ENCODE measurements at regions not wholly inside any gene's neighbourhood (a gene's known extent, or its start where the extent isn't known, plus 50 kb on each side); places are given as distances from the start of the nearest gene placed in this dataset.

GRCh38 chr6:105807905-105808304, 278.2 kb upstream of the PRDM1 start:
- DNase-seq = no peak

GRCh38 chr6:105806486-105806920, 279.6 kb upstream of the PRDM1 start:
- no peak for DNase-seq

- no peak for DNase-seq
These were observed 280.6 kb upstream of the PRDM1 start for GRCh38 chr6:105805501-105806023.

GRCh38 chr6:105804424-105804823, 281.7 kb upstream of the PRDM1 start:
- no peak for DNase-seq

DNA sequence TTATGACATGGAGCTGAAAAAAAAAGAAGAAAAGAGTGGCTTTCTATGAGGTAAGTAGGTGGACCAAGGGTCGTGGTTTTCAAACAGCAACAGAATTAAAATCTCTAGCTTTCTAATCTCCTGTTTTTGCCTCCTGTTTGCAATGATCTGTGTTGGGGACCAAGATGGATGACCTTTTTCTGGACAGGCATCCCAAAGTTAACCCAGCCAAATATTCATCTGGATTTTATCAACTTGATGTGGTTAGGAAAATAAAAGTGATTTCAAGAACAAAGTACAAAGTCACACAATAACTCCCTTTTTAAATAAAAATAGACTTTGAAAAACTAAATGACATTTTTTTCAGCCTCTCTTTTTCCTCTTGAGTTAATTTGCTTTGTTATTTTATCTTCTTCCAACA, 282.1 kb upstream of the PRDM1 start:
- DNase-seq = no peak

- no peak for DNase-seq
These were observed 282.7 kb upstream of the PRDM1 start for GRCh38 chr6:105803442-105803841.

- no peak for DNase-seq
These were observed 283.4 kb upstream of the PRDM1 start for GRCh38 chr6:105802703-105803102.

GRCh38 chr6:105800871-105801270, 285.3 kb upstream of the PRDM1 start:
- DNase-seq = no peak

- no peak for DNase-seq
These were observed 285.7 kb upstream of the PRDM1 start for GRCh38 chr6:105800398-105800797.

- no peak for DNase-seq
These were observed 287.1 kb upstream of the PRDM1 start for GRCh38 chr6:105799056-105799455.

DNA sequence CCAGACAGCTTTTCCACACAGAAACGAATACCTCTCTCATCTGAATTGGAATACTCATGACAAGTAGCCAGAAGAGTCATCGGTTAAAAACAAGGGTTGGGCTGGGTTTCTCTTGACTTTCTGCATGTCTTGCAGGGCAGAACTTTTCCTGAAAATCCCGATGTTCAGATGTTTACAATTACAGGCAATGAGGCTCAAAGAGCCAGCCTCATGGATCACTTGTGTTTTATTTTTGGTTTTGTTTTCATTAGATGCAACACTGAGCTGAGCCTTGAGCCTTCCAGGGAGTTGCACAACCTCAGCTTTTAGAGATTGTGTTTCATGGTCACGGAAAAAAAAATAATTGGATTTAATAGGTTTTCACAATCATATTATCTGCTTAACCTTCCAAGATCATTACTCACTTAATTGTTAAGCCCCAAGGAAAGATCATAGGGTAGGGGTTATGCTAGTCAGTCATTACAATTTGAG, 288.1 kb upstream of the PRDM1 start:
- no peak for DNase-seq

DNA sequence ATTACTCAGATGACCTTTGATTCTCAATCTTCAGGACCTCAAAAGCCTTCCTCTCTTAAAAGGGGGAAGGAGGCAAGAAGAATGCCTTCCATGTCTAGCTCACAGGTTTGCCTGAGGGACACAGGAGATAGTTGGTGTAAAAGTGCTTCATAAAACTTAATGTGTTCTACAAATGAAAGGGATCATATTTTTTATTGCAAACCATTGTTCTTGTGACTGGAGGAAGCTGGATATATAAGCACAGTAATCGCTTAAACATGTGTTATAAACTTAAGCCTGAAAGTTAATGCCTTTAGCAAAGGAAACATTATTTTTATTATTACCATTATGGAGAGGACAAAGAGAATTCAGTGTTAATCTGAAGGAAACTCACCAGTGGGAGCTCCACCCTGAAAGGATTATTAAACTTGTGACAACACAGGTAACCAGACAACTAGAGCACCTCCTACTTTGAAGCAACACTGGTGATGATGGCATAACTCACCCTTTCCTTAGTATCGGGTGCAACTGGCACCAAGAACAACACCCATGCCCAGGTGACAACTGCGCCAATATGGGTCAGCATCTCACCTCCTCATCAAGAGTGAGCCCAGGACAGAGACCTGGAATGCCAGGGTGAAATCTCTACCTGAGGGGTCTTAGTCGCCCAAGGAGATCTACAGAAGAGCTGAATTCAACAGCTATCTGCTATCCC, 288.7 kb upstream of the PRDM1 start:
- DNase-seq = no peak

DNA sequence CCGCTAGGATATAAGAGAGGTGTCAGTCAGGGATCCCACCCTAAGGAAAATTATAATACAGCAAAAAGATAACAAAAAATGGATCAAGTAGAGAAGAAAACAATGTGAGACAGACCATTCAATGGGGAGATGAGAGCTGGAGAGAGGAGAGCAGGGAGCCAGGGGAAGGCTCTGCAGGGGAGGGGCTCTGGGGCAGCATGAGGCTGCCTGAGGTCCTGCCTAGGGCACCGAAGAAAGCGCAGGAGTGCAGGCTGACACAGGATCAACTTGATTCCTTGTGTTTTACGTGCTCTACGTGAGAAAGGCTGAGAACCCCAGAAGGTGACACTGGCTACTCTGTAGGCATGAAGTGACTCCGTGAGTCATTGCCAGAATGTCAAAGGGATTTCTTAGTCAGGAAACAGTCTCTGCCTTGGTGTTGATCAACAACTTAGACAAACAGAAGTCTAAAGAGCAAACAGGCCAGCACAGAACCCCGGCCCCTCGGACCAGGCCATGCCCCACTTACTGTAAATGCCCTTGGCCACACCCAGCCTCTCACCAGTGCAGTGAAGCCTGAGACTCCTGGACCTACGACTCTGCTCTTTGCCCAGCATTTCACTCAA, 290.1 kb upstream of the PRDM1 start:
- DNase-seq = no peak

DNA sequence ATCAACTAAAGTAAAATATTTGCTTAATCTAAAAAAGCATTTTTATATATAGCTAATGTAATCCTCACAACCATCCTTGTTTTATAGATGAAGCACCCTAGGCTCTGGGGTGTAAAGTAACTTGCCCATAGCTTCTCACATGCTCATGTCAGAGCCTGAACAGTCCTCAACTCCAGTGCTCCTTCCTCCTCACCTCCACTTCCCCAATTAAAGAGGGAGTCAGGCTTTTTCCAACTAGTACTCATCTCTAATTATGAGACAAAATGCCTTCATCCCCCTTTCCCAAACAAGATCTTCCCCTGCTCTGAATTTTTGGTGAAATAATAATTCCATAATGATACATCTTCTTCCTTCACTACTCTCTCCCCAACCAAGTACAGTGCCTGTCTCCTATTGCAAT, 290.8 kb upstream of the PRDM1 start:
- DNase-seq = no peak

DNA sequence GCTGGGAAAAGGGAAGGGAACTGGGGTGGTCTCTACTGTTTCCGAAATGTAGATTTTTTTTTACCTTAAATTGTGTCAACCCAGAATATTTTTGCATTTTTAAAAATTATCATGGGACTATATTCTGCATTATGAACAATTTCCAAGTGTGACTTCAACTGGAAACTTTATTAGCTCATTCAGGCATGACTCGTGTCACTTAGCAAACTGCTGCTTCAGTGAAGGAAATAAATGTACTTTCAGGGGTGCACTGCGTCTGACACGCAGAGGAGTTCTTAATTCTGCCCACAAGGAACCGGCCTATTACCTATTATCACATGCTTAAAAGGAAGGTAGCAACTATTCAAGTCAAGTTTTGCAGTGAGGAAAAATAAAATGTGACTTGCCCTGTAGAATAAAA, 291.3 kb upstream of the PRDM1 start:
- no peak for DNase-seq

- peak in 1 of 2 experiments; percentile 4 for DNase-seq
These were observed 291.9 kb upstream of the PRDM1 start for GRCh38 chr6:105794239-105794638.

DNA sequence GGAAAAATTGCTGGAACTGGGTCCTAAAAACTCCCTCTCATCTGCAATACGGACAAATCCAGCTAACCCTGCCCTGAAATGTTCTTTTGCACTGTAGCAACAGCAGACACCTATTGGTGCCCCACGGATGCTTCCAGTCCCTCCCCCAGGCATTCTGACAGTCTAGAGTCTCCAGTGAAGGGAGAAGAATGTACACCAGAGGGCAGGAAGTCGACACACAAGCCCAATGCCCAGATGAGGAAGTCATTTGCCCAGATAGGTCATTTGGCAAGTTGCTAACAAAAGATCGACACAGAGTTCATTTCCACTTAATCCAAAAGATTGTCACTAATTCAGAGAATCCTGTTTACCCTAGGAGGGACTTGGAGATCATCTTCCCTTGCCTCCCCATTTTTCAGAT, 293.0 kb upstream of the PRDM1 start:
- no peak for DNase-seq

DNA sequence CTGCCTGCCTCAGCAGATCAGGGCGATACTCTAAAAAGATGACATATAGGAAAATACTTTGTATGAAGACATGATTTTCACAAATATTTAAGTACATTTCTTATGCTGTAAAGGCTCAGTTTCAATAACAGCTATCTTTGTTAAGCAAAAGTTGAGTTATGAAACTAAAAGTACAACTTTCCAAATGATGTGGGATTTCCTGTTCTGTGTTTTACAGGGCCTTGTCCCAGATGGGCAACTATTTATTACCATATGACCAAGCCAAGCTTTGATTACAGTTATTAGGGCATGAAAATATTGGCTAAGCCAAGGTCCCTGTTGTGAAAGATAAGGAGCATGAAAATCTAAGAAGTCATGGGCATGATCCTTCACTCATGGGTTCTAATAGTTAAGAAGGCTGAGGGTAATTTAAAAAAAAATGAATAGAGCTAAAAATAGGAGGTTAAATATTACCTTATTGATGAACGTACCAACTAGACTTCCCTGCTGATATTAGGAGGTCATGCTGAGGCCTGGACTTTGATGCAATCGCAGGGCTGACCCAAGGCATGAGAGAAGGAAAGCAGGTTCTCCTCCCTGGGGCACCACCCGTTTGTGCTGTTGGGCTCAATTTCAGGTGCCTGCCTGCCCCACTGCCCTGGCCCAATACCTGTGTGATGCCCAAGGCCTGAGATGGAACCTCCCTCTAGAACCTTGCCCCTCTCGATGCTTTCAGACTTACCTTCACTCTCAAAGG, 294.4 kb upstream of the PRDM1 start:
- DNase-seq = no peak

DNA sequence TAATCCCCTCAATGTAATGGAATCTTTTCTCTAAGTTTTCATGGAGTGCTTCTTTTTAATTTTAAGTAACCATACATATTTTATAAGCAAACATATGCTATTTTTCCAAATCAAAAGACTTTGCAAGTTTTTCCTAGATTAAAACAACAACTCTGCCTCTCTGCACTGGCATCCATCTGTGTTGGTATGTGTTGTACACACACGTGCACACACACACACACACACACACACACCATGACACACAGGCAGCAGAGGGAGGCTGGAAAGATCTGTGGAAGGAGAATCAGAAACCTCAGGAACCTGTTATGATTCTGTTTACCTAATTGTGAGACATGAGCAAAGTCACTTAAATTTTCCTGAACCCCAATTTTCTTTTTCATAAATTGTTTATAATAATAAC, 295.0 kb upstream of the PRDM1 start:
- no peak for DNase-seq

GRCh38 chr6:105790635-105791034, 295.5 kb upstream of the PRDM1 start:
- no peak for DNase-seq

- DNase-seq = no peak
These were observed 296.2 kb upstream of the PRDM1 start for GRCh38 chr6:105789935-105790334.

- DNase-seq = no peak
These were observed 298.4 kb upstream of the PRDM1 start for GRCh38 chr6:105787747-105788146.

DNA sequence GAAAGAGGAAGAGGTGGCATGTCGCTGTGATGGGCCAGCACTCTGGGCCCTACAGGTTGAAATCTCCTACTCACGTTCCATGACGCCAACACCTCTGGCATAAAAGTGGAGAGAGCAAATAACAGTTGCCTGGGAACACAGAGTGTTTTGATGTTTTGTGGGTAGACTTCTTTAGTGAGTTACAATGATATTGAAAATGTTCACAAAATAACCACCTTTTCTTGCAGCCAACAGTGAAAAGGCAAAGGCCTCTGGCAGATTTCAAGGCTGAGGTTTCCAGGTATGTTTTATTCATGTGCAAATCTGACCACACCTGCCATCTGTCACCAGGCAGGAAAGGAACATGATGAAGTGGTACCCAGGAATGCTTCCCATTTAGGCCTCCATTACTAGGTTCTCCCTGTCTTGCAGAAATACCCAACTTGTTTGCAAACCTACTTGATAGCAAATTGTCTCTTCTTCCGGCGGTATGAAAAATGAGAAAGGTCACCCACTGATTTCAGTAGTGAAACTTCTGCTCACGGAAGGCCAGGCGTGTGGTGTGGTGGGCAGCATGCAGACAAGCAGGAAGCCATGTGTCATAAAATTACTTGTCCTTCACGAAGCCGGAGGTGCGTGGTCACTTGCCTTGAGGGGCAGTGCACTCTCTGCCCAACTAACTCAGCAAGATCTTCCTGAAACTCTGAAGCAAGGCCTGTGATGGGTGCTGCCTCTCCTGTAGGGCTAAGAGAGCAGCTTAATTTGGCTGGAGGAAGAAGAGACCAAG, 299.1 kb upstream of the PRDM1 start:
- DNase-seq = no peak

Measured in NCI-H524 (cell line).